DMS79 (cell line): ENCODE measurements at regions not wholly inside any gene's neighbourhood (a gene's known extent, or its start where the extent isn't known, plus 50 kb on each side); places are given as distances from the start of the nearest gene placed in this dataset.
"Not testable (repeated sequence)": the region's sequence is repeated elsewhere in the genome, so short reads cannot be mapped to it uniquely, and the experiment has no call there.

Experiments used
- DNase-seq: peaks from one replicate; lab custom pipeline; 2025; lab: John Stamatoyannopoulos, UW

DNA sequence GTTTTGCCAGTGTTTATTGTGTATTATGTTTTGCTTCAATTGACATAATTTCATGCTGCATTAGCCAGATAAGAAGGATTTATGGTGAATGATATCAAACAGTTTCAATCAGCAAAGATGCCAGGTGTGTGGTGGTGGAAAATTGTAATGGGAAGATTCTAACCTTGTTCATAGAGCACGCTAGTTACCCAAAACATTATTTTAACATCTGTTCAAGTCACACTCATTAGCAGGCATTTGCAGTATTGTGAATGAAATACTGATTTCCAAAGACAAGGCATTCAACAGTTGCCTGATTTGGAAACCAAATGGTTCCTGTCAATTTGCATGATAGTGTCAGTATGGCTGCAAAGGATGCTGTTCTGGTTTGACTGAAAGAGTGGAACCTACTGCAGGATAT is 129.7 kb downstream of the EPC1 start:
- DNase-seq: peak; percentile 2

DNA sequence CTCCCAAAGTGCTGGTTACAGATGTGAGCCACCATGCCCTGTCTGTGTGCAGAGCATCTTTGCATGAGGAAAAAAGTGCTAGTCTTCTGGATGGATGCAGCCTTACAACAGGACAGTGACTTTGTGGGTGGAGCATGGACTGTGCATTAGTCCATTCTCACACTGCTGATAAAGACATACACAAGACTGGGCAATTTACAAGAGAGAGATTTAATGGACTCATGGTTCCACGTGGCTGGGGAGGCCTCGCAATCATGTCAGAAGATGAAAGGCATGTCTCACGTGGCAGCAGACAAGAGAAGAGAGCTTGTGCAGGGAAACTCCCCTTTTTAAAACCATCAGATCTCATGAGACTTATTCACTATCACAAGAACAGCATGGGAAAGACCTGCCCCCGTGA is 133.1 kb downstream of the EPC1 start:
- DNase-seq: not testable (repeated sequence)

- no peak for DNase-seq
These were observed 136.0 kb downstream of the EPC1 start for GRCh38 chr10:32211046-32211363.

DNA sequence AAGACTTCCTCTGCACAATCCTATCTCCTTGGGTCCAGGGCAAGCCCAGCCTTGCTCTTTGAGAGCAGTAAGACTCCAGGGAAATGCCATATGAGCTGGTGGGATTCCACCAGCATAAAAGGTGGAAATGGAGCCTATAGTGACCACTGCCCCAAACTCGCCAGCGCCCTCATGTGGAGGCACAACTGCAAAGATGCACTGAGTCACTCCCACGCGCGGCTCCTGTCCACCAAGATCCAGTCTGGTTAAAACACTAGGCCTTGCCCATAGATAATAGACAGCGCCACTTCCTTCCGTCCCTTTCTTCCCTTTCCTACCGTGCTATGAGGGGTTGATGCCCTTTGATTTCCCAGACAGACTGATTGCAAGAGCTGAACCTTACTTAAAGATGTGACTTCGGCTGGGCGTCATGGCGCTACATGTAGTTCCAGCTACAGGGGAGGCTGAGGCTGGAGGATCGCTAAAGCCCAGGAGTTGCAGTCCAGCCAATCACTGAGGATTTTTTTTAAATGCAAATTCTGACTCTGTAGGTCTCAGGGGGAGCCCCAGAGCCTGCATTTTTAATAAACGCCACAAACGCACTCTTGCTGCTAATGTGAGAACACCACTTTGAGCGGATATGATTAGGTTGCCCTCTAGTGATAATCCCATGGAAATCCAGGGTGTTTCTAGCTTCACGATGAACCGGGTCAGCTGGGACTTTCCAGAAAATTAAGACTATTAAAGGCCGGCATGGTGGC is 136.5 kb downstream of the EPC1 start:
- DNase-seq: peak; percentile 3

DNA sequence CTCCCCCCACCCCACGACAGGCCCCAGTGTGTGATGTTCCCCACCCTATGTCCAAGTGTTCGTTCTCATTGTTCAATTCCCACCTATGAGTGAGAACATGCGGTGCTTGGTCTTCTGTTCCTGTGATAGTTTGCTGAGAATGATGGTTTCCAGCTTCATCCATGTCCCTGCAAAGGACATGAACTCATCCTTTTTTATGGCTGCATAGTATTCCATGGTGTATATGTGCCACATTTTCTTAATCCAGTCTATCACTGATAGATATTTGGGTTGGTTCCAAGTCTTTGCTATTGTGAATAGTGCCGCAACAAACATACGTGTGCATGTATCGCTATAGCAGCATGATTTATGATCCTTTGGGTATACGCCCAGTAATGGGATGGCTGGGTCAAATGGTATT is 139.0 kb downstream of the EPC1 start:
- not testable (repeated sequence) for DNase-seq

DNA sequence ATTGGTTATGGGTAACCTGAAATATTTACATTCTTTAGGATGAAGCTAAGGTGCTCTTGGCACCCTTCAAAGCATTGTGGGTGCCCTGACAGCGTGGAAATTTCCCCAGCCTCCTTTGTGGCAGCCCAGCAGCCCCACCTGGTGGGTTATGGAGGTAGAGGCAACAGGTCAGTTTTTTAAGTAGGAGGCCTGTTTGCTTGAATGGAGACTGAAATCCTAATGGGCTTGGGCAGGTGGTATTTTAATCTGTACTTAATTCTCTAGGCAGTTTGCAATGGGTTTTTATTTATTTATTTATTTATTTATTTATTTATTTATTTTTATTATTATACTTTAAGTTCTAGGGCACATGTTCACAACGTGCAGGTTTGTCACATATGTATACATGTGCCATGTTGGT is 139.4 kb downstream of the EPC1 start:
- no peak for DNase-seq

DNA sequence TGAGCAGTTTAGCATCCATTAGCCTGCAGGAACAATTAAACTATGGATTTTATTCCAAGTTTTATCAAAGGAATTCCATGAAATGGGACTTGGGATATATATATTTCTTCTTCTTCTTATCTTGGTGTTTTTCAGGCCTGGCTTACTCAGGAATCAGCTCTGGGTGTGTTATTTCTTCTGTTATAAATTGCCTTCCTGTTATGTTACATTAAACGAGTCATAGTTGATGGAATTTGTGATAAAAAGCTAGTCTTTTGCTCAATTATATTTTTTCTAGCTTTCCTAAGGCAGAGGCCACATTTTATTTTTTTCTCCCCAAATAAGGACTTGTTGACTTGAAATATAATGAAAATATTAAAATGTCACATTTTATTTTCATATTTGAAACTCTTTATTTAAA is 141.3 kb downstream of the EPC1 start:
- no peak for DNase-seq

- no peak for DNase-seq
These were observed 142.4 kb downstream of the EPC1 start for GRCh38 chr10:32204606-32205005.

DNA sequence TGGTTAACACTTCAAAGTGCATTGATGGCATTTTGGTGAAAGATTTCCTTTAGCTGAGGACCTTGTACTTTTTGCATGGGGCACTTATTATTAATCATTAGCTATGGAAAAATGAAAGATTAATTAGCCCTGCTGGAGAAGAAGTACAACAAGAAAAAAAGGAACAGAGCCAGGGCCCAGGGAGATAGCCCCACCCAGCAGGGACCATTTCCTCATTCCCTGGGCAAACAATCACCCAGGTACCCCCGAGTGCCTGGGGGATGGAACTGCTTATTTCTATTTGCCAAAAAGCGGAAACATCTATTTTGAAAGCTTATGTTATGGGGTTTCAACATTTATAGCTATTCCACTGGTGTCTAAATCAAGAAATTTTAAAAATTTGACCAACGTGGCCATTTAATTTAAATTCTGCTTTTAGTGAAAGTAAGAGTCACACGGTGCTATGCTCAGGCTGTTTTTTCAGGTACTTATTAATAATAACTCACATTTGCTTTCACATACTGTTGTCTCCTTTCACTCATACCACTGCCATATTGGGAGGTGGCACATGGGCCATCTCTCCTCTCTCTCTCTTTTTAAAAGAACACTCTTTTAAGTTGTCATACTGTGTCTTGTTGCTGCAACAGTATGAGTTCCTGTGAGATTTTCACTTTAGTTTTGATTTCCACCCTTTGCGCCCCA is 143.6 kb upstream of the KIF5B start:
- DNase-seq: no peak

DNA sequence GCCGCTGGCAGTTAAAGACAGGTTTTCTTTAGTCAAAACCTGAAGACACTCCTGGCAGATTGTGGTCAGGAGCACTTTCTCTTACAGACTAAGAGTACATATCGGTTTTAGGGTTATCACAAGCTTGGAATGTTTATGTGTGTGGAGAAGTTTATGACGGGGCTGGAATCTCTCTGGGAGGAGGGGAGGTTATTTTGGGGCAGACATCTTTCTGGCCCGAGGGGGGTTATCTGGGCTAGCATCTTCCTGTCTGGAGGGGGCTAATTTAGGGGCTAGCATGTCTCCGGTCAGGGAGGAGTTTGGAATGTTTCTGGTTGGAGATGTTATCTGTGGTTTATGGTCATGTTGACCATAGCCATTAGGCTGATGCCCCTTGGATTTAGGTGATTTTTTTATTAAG is 141.2 kb upstream of the KIF5B start:
- no peak for DNase-seq

DNA sequence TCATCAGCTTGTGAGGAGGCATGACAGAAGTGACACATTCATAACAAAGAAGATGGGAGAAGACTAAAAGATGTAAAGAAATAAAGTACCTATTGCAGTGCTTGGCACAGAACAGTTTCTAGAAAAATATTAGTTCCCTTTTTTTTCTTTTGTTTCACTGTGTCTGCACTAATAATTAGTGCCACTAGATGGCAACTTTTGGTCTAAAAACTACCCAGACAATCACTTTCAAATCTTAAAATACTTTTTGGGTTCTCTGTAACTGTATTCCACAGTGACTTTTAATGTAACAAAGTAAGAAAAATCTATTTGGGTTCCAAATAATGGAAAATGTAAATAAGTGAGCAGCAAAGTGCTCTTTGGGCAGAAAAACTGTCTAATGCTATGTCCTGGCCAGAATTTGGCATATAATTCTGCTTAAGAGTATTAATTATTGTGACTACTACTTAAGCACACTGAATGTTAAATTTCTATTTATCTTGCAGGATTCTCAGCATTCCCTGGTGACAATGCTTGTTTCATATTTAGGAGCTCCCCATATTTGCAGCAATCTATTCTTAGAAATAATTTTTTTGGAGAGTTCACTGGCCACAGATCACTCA is 134.8 kb upstream of the KIF5B start:
- DNase-seq: no peak

- no peak for DNase-seq
These were observed 133.3 kb upstream of the KIF5B start for GRCh38 chr10:32189400-32190084.

- not testable (repeated sequence) for DNase-seq
These were observed 132.4 kb upstream of the KIF5B start for GRCh38 chr10:32188601-32189000.

DNA sequence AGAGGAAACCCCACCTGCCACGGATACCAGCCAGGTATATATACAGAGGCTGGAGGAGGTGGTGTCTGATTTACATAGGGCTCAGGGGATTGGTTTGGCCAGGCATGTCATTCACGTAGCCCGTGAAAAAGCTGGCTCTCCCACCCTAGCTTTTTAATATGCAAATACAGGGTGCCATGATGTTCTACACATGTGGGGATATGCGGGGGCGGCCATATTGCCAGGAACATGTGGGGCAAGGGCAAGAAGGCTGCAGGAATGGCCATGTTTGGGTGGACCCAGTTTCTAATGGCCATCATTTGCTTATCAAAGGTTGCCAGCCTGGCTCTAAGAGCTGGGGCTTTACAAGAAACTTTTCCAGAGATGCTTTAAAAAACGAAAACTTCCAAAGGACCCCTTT is 131.5 kb upstream of the KIF5B start:
- no peak for DNase-seq

GRCh38 chr10:32183652-32184051 is 127.4 kb upstream of the KIF5B start:
- not testable (repeated sequence) for DNase-seq

DNA sequence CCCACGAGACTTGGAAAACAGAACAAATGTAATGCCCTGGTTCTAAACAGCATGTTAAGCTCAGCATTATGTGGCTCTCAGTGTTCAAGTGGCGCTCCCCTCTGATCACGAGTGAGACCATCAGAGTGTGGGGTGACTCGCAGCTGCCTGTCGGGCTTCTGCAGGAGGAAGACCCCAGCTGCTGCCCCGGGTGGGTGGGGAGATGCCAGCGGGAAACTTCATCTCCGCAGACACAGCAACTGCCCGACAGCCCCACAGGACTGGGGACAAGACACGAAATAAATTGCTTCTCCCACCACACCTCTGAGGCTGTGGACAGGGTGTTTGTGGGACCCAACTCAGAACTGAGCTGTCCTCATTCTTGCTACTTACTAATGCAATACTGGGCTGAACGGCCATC is 126.3 kb upstream of the KIF5B start:
- no peak for DNase-seq

GRCh38 chr10:32180390-32181280 is 124.4 kb upstream of the KIF5B start:
- no peak for DNase-seq

- no peak for DNase-seq
These were observed 123.6 kb upstream of the KIF5B start for GRCh38 chr10:32179836-32180235.

DNA sequence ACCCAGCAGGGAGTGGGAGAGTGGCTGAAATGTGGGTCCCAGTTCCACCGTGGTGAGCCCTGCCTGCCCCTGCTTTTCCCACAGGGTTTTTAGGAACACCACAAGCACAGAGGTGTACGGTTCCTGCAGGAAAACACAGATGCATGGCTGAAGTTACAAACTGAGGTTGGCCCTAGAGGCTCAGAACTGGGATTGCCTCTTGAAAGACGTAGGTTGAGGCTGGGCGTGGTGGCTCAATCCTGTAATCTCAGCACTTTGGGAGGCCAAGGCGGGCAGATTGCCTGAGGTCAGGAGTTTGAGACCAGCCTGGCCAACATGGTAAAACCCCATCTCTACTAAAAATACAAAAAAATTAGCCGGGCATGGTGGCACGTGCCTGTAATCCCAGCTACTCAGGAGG is 121.4 kb upstream of the KIF5B start:
- DNase-seq: not testable (repeated sequence)

DNA sequence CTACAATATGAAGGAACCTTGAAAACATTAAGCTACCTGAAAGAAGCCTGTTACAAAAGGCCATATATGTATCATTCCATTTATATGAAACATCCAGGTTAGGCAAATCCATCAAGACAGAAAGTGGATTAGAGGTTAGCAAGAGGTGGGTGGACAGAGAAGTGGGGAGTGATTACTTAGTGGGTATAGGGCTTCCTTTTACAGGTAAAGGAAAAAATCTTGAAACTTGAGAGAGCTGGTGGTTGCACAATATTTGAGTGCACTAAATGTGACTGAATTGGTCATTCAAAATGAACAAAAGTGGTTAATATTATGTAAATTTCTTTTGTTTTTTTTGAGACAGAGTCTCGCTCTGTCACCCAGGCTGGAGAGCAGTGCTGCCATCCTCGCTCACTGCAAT is 119.4 kb upstream of the KIF5B start:
- DNase-seq: no peak

GRCh38 chr10:32174349-32174893 is 118.2 kb upstream of the KIF5B start:
- no peak for DNase-seq

- no peak for DNase-seq
These were observed 115.0 kb upstream of the KIF5B start for GRCh38 chr10:32171204-32171603.
